PC-3 (cell line): ENCODE measurements at regions not wholly inside any gene's neighbourhood (a gene's known extent, or its start where the extent isn't known, plus 50 kb on each side); places are given as distances from the start of the nearest gene placed in this dataset.

Source experiments
- EZH2phosphoT487 ChIP-seq: fragments of 300-600 bp; sonication (generic); IDR thresholded peaks from 2 replicates; pipeline ENCODE4 v1.6.1; 2018; ENCODE audit warnings: mild to moderate bottlenecking, antibody characterized with exemption, low read length, borderline replicate concordance
- TF ChIP-seq, protein P1 (sequence below): fragments of 300-600 bp; sonication (generic); conservative IDR thresholded peaks from 2 replicates; pipeline ENCODE4 v1.5.1; 2017; ENCODE audit warnings: antibody characterized with exemption, low read depth, mild to moderate bottlenecking, low read length

DNA sequence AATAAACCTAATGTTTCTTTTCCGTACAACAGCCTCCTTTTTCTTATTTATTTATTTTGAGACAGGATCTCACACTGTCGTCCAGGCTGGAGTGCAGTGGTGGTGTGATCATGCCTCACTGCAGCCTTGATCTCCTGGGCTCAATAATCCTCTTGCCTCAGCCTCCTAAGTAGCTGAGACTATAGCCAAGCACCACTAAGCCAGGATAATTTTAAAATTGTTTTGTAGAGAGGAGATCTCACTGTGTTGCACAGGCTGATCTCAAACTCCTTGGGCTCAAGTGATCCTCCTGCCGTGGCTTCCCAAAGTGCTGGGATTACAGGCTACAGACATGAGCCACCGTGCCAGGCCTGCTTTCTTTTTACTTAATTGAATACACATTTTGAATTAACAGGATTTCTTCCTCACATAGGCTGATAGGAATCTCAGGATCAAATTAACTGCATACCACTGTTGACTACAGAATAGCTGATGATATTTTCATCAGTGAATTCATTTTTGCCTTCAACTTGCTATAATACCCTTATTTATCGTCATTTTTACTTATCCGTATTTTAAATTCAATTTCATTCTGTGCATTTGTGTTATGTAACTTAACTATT lies 2010.5 kb downstream of the NCAM2 start:
- TF ChIP-seq, protein P1, sequence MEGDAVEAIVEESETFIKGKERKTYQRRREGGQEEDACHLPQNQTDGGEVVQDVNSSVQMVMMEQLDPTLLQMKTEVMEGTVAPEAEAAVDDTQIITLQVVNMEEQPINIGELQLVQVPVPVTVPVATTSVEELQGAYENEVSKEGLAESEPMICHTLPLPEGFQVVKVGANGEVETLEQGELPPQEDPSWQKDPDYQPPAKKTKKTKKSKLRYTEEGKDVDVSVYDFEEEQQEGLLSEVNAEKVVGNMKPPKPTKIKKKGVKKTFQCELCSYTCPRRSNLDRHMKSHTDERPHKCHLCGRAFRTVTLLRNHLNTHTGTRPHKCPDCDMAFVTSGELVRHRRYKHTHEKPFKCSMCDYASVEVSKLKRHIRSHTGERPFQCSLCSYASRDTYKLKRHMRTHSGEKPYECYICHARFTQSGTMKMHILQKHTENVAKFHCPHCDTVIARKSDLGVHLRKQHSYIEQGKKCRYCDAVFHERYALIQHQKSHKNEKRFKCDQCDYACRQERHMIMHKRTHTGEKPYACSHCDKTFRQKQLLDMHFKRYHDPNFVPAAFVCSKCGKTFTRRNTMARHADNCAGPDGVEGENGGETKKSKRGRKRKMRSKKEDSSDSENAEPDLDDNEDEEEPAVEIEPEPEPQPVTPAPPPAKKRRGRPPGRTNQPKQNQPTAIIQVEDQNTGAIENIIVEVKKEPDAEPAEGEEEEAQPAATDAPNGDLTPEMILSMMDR: no peak
- TF ChIP-seq EZH2phosphoT487: no peak
